NOMO-1 treated with DMSO at 0.1 percent for 48 hours (cell line): ENCODE measurements at regions not wholly inside any gene's neighbourhood (a gene's known extent, or its start where the extent isn't known, plus 50 kb on each side); places are given as distances from the start of the nearest gene placed in this dataset.

Experiments used
- DNase-seq: peaks from one replicate; lab custom pipeline; 2025; ENCODE audit not compliant: unreplicated experiment; lab: John Stamatoyannopoulos, UW

DNA sequence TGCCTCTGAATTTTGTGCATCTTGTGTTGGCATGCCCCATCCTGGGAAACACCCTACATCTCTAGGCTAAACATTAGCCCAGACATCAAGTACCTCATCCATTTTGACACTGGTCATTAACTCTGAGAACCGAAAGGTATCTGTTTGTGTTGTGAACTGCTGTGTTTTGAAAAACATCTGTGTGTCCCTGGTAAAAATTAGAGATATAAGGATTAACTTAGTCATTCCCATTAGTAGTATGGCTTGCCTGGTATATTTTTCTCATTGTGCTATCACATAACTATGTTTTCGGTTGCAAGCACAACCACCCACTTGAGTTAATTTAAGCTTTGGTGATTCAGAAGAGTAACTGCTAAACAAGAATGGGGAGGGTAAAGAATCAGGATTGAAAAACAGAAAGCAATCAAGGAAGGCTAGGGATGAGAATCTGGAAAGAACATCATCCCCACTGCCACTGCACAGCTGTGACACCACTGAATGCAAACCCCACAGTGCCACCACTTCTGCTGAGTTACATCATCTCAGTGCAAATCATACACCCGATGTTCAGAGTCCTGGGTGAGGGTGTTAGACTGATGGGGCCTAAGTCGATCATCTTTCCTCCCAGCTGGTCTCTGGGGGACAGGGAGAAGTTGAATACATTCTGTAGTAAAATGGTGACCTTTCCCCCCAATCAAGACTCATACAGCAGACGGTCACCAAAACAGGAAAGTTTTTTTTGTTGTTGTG is 234.0 kb downstream of the EPHA4 start:
- no peak for DNase-seq

GRCh38 chr2:221342388-221342787 is 229.7 kb downstream of the EPHA4 start:
- DNase-seq = no peak

- no peak for DNase-seq
Measured at GRCh38 chr2:221343524-221343923, 228.6 kb downstream of the EPHA4 start.

DNA sequence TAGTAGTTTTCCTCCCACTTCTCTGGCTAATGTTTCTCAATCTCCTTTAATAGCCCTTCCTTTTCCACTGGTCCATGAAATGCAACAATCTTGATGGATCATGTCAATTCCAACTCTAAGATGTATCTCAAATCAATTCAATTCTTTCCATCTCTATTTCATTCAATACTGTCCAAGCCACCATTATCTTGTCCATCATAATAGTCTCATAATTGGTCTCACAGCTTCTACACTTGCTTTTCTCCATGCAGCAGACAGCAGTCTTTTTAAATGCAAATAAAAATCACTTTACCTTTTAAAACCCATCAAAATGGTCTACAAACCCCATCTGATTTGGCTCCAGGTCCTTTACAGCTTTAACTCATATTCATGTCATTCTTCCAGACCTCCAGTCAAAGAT is 226.6 kb downstream of the EPHA4 start:
- no peak for DNase-seq

DNA sequence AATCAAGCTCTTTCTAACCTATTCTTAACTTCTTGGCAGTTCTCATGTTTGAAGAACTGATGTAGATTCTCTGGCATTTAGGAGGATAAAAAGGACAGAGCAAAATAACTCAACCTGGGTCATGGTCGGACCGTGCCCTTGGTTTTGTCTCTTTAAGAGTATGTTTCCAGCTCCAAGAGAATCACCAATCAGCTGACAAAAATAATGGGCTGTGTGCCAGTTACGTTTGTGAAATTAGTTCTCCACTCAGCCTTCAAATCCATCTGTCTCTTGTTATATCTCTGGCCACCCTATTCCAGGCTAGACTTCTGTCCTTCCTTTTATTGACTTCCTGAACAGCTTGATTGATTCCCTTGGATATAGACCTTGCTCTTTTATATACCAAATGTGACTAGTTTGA is 225.7 kb downstream of the EPHA4 start:
- DNase-seq = no peak

DNA sequence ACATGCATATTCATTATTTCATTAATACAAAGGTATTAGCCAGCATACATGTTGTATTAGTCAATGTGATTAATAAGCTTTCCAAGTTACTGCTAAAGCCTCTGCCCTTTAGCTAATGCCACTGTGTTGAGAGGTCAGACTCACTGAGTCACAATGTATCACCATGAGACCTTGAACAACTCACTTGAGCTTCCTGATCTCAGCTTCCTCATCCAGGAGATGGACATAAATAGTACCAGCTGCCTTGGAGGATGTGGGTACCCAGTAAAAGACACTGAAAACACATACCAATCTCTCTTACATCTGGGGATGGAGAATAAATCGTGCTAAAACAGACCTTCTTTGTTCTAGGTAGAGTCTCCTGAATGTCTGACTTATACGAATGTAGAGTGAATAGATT is 224.6 kb downstream of the EPHA4 start:
- no peak for DNase-seq

- no peak for DNase-seq
Measured at GRCh38 chr2:221350616-221351015, 221.5 kb downstream of the EPHA4 start.

- no peak for DNase-seq
Measured at GRCh38 chr2:221353201-221353600, 218.9 kb downstream of the EPHA4 start.

DNA sequence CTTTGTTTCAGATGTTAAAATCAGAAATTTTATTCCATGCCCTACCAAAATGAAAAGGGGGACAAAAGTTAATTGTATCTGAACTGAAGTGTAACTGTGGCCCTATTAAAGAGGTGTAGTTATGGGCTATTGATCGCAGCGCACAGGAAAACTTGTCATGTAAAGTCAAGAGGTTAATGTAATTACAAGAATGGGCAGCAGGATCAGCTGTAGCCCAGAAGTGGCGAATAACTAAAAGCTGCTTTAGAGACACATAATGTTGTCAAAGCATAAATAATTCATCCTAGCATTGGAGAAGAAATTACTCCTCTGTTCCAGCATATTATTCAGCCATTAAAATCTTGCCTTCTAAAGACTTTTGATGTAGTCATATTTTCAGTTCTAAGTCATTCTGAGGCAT is 211.8 kb downstream of the EPHA4 start:
- DNase-seq = no peak

DNA sequence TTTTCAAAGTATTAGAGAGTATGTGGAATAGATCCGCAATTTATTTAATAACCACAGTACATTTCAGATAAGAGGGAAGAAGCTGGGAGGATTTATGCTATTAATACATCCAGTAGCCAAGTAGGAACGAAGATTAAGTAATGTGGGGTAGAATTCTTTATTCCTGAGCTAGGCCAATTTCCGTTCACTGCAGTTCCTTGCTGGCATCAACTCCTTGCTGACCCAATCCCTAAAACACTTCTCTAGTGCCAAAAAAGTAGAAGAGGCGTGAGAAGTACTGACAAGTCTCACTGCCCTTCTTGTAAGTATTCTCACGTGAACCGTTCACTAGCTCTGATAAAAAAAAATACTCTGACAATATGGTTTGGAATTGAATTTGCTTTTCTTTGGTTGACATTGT is 211.4 kb downstream of the EPHA4 start:
- no peak for DNase-seq

DNA sequence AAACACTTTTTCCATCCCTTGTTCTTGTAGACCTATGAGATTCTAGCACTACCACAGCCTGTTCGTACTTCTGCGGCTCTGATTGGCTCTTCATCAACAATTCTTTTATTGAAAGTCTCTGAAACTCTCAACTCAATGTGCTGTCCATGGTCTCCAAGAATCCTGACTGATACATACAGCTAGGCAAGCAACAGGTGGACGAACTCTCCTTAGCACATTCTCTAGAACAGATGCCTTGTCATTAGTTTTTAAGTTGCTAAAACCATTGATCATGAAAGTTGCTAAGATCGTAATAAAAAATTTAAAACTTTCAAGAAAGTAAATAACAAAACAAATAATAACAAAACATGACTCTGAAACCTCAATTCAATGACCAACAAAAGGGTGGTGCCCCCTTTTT is 210.5 kb downstream of the EPHA4 start:
- DNase-seq = no peak

GRCh38 chr2:221364672-221365071 is 207.4 kb downstream of the EPHA4 start:
- DNase-seq = no peak
